K562 (cell line): ENCODE measurements at regions not wholly inside any gene's neighbourhood (a gene's known extent, or its start where the extent isn't known, plus 50 kb on each side); places are given as distances from the start of the nearest gene placed in this dataset.

Experiments used
- ATAC-seq: fragments of 200-7000 bp; cut with Tn5 transposase; 3 replicates; pipeline ENCODE4 v1.9.1; 2020; ENCODE audit warnings: moderate library complexity
- BruUV-seq: library from RNA; stranded (reverse); fragments of 400-500 nt; replicated peaks from 2 replicates; lab custom pipeline; 2021; lab: Mats Ljungman, UMichigan
- CTCF ChIA-PET: fragments of 300-600 bp; formaldehyde crosslinking; extraction: SDS; loops from one replicate; lab custom pipeline; 2021; ENCODE audit warnings: low intra/inter-chr PET ratio; lab: Yijun Ruan, JAX
- POLR2A ChIA-PET: fragments of 300-600, 350-650 bp; sonication (Branson Sonifier 250); formaldehyde crosslinking; extraction: SDS; loops from one replicate; lab custom pipeline; 2021; ENCODE audit warnings: antibody characterized with exemption, inconsistent platforms; lab: Yijun Ruan, JAX
- DNase-seq, 4 experiments: peaks; one replicate each; pipeline versions ENCODE4 v3.0.0 to v3.0.0-alpha.2; 2011 to 2018; ENCODE audit warnings: low spot score in 3 of 4, mixed read lengths in 3 of 4; ENCODE audit errors: extremely low read depth in 1 of 4
- FAIRE-seq: peaks from 2 replicates; lab custom pipeline; 2011; peaks lifted over from hg19 to GRCh38; lab: Jason Lieb, UNC
- H2AFZ ChIP-seq: 2 replicates; pipeline ENCODE4 v1.6.0; 2011; ENCODE audit warnings: low read depth, low read length, control low read depth, inconsistent platforms
- H3K27ac ChIP-seq: fragments of 200-600 bp; 3 replicates; pipeline ENCODE4 v1.8.0; 2011; ENCODE audit warnings: low read depth, mild to moderate bottlenecking, control low read depth, inconsistent platforms, low read length, moderate library complexity, mixed read lengths; ENCODE audit errors: extremely low read depth
- H3K27me3 ChIP-seq, 2 experiments: fragments of 300-600 bp in 1 of 2; 2 replicates in 1 of 2; 3 replicates in 1 of 2; pipeline versions ENCODE4 v1.6.0 to v1.8.0; 2011; ENCODE audit warnings: inconsistent platforms in 2 of 2, low read length in 2 of 2, mild to moderate bottlenecking in 1 of 2, mixed read lengths in 1 of 2, moderate library complexity in 1 of 2; ENCODE audit not compliant: control insufficient read depth in 2 of 2, insufficient read depth in 2 of 2
- H3K36me3 ChIP-seq: fragments of 300-600 bp; 3 replicates; pipeline ENCODE4 v1.8.0; 2011; ENCODE audit warnings: mild to moderate bottlenecking, low read length, inconsistent platforms; ENCODE audit not compliant: control insufficient read depth, insufficient read depth
- H3K4me1 ChIP-seq, 2 experiments: fragments of 200-600 bp in 1 of 2; replicated peaks in 1 of 2; 2 replicates in 1 of 2; 3 replicates in 1 of 2; pipeline versions ENCODE4 v1.5.1 to v1.8.0; 2011; ENCODE audit warnings: inconsistent platforms in 2 of 2, low read length in 2 of 2, mild to moderate bottlenecking in 1 of 2, mixed read lengths in 1 of 2, moderate library complexity in 1 of 2; ENCODE audit not compliant: control insufficient read depth in 2 of 2, insufficient read depth in 2 of 2
- H3K4me2 ChIP-seq: 2 replicates; pipeline ENCODE4 v1.6.1; 2011; ENCODE audit warnings: low read length, control low read depth, inconsistent platforms, mixed read lengths; ENCODE audit not compliant: insufficient read depth
- H3K4me3 ChIP-seq: fragments of 200-600 bp; sonication (generic), shearing (Covaris generic); 2 replicates; pipeline ENCODE4 v1.5.1; 2016; ENCODE audit warnings: control low read depth, inconsistent platforms
- H3K79me2 ChIP-seq: fragments of 200-600 bp; 3 replicates; pipeline ENCODE4 v1.8.0; 2011; ENCODE audit warnings: low read length, inconsistent platforms; ENCODE audit not compliant: control insufficient read depth, insufficient read depth
- H3K9ac ChIP-seq, 2 experiments: 2 replicates each; pipeline versions ENCODE4 v1.6.0 to v1.6.1; 2011; ENCODE audit warnings: low read depth in 2 of 2, low read length in 2 of 2, control low read depth in 1 of 2, inconsistent platforms in 1 of 2, mild to moderate bottlenecking in 1 of 2, mixed read lengths in 1 of 2; ENCODE audit not compliant: insufficient read depth in 1 of 2
- H3K9me1 ChIP-seq: one replicate; pipeline ENCODE4 v1.6.0; 2011; ENCODE audit warnings: inconsistent platforms, mild to moderate bottlenecking, low read length, moderate library complexity; ENCODE audit not compliant: control insufficient read depth, insufficient read depth
- H3K9me3 ChIP-seq: replicated peaks from 2 replicates; pipeline ENCODE4 v1.5.1; 2011; ENCODE audit warnings: low read depth, low read length, inconsistent platforms; ENCODE audit not compliant: control insufficient read depth, insufficient read depth
- H4K20me1 ChIP-seq: replicated peaks from 2 replicates; pipeline ENCODE4 v1.6.1; 2011; ENCODE audit warnings: low read length, inconsistent platforms, mixed read lengths; ENCODE audit not compliant: control insufficient read depth, insufficient read depth
- ARID3A ChIP-seq: IDR thresholded peaks from 2 replicates; pipeline ENCODE4 v1.6.1; 2012; ENCODE audit warnings: low read depth, low read length, improper control_type of control experiment, borderline replicate concordance
- GTF2A2 ChIP-seq: IDR thresholded peaks from 2 replicates; pipeline ENCODE4 v1.6.1; 2016; ENCODE audit warnings: mild to moderate bottlenecking, missing genetic modification characterization, missing compliant biosample characterization
- MTA3 ChIP-seq: fragments of 450-650 bp; formaldehyde crosslinking; IDR thresholded peaks from 2 replicates; pipeline ENCODE4 v1.6.1; 2017; ENCODE audit warnings: mild to moderate bottlenecking, borderline replicate concordance
- ZNF239 ChIP-seq: fragments of 250-450 bp; sonication (Bioruptor Pico); IDR thresholded peaks from 2 replicates; pipeline ENCODE4 v1.4.0; 2020; ENCODE audit warnings: mild to moderate bottlenecking
- ZNF24 ChIP-seq: fragments of 450-650 bp; IDR thresholded peaks from 2 replicates; pipeline ENCODE4 v1.6.1; 2016
- WGBS: fragments of 100-300 bp; shearing (Covaris generic); methylation state at CpG from one replicate; pipeline ENCODE4 v1.1.6; 2016; ENCODE audit warnings: low coverage, mixed read lengths; ENCODE audit not compliant: insufficient coverage; ENCODE audit errors: missing lambda C conversion rate; 5-methylcytosine and 5-hydroxymethylcytosine counted together
- in situ Hi-C: fragments of 300-500 bp; cut with MboI; formaldehyde crosslinking; loops from 4 replicates; pipeline ENCODE4 v1.15.0; 2018; ENCODE audit warnings: inconsistent platforms, mixed read lengths
- intact Hi-C: fragments of 100-400 bp; cut with micrococcal nuclease; formaldehyde crosslinking; loops from 2 replicates; pipeline ENCODE4 v1.14.2; 2022
- TF ChIP-seq, protein P1 (sequence below): sonication (generic); formaldehyde crosslinking; IDR thresholded peaks from 2 replicates; pipeline ENCODE4 v1.4.0; 2020; ENCODE audit warnings: mild to moderate bottlenecking, missing genetic modification reagents
- TF ChIP-seq, protein P2 (sequence below): fragments of 450-650 bp; IDR thresholded peaks from 2 replicates; pipeline ENCODE4 v1.6.1; 2016; ENCODE audit warnings: mild to moderate bottlenecking, moderate library complexity

GRCh38 chr7:27438881-27439589 lies 196.4 kb downstream of the EVX1 start:
- H3K27me3 ChIP-seq, result peaks cover 0 to 4% of the 10 kb centered on the region in 2 experiments; a peak in 1 of 5 replicates
- DNase-seq (no peak), FAIRE-seq (no peak), ATAC-seq (no peak)
- no peaks in the 10 kb centered on the region for H3K36me3 ChIP-seq
- WGBS, result 8% methylated on average over 6 of the region's 6 CpGs
- in situ Hi-C loops, result no loop called here
- H3K4me1 ChIP-seq, result no peaks in the 10 kb centered on the region
- no peaks in the 10 kb centered on the region for H3K9me3 ChIP-seq
- BruUV-seq, result no TSS peak
- intact Hi-C loops, result loop anchor here (10.0 kb wide), 1 partner anchor 136 kb away; no protein-coding TSS in a partner anchor
- POLR2A ChIA-PET, result no interaction called here
- H3K9ac ChIP-seq, result no peak overlapping the region
- H3K9me1 ChIP-seq, result no peaks in the 10 kb centered on the region
- H3K4me2 ChIP-seq, result no peak overlapping the region
- H4K20me1 ChIP-seq, result no peaks in the 10 kb centered on the region
- no peaks in the 10 kb centered on the region for H3K79me2 ChIP-seq
- no peak overlapping the region for H2AFZ ChIP-seq
- no peak overlapping the region for H3K4me3 ChIP-seq
- CTCF ChIA-PET, result no interaction called here
- no peak overlapping the region for H3K27ac ChIP-seq
- TF ChIP-seq MTA3, result no peak
- no peak for TF ChIP-seq ZNF239 (CRISPR knock-in tag)
- no peak for TF ChIP-seq ARID3A
- TF ChIP-seq ZNF24, result no peak
- TF ChIP-seq, protein P1, sequence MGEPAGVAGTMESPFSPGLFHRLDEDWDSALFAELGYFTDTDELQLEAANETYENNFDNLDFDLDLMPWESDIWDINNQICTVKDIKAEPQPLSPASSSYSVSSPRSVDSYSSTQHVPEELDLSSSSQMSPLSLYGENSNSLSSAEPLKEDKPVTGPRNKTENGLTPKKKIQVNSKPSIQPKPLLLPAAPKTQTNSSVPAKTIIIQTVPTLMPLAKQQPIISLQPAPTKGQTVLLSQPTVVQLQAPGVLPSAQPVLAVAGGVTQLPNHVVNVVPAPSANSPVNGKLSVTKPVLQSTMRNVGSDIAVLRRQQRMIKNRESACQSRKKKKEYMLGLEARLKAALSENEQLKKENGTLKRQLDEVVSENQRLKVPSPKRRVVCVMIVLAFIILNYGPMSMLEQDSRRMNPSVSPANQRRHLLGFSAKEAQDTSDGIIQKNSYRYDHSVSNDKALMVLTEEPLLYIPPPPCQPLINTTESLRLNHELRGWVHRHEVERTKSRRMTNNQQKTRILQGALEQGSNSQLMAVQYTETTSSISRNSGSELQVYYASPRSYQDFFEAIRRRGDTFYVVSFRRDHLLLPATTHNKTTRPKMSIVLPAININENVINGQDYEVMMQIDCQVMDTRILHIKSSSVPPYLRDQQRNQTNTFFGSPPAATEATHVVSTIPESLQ, result no peak
- TF ChIP-seq, protein P2, sequence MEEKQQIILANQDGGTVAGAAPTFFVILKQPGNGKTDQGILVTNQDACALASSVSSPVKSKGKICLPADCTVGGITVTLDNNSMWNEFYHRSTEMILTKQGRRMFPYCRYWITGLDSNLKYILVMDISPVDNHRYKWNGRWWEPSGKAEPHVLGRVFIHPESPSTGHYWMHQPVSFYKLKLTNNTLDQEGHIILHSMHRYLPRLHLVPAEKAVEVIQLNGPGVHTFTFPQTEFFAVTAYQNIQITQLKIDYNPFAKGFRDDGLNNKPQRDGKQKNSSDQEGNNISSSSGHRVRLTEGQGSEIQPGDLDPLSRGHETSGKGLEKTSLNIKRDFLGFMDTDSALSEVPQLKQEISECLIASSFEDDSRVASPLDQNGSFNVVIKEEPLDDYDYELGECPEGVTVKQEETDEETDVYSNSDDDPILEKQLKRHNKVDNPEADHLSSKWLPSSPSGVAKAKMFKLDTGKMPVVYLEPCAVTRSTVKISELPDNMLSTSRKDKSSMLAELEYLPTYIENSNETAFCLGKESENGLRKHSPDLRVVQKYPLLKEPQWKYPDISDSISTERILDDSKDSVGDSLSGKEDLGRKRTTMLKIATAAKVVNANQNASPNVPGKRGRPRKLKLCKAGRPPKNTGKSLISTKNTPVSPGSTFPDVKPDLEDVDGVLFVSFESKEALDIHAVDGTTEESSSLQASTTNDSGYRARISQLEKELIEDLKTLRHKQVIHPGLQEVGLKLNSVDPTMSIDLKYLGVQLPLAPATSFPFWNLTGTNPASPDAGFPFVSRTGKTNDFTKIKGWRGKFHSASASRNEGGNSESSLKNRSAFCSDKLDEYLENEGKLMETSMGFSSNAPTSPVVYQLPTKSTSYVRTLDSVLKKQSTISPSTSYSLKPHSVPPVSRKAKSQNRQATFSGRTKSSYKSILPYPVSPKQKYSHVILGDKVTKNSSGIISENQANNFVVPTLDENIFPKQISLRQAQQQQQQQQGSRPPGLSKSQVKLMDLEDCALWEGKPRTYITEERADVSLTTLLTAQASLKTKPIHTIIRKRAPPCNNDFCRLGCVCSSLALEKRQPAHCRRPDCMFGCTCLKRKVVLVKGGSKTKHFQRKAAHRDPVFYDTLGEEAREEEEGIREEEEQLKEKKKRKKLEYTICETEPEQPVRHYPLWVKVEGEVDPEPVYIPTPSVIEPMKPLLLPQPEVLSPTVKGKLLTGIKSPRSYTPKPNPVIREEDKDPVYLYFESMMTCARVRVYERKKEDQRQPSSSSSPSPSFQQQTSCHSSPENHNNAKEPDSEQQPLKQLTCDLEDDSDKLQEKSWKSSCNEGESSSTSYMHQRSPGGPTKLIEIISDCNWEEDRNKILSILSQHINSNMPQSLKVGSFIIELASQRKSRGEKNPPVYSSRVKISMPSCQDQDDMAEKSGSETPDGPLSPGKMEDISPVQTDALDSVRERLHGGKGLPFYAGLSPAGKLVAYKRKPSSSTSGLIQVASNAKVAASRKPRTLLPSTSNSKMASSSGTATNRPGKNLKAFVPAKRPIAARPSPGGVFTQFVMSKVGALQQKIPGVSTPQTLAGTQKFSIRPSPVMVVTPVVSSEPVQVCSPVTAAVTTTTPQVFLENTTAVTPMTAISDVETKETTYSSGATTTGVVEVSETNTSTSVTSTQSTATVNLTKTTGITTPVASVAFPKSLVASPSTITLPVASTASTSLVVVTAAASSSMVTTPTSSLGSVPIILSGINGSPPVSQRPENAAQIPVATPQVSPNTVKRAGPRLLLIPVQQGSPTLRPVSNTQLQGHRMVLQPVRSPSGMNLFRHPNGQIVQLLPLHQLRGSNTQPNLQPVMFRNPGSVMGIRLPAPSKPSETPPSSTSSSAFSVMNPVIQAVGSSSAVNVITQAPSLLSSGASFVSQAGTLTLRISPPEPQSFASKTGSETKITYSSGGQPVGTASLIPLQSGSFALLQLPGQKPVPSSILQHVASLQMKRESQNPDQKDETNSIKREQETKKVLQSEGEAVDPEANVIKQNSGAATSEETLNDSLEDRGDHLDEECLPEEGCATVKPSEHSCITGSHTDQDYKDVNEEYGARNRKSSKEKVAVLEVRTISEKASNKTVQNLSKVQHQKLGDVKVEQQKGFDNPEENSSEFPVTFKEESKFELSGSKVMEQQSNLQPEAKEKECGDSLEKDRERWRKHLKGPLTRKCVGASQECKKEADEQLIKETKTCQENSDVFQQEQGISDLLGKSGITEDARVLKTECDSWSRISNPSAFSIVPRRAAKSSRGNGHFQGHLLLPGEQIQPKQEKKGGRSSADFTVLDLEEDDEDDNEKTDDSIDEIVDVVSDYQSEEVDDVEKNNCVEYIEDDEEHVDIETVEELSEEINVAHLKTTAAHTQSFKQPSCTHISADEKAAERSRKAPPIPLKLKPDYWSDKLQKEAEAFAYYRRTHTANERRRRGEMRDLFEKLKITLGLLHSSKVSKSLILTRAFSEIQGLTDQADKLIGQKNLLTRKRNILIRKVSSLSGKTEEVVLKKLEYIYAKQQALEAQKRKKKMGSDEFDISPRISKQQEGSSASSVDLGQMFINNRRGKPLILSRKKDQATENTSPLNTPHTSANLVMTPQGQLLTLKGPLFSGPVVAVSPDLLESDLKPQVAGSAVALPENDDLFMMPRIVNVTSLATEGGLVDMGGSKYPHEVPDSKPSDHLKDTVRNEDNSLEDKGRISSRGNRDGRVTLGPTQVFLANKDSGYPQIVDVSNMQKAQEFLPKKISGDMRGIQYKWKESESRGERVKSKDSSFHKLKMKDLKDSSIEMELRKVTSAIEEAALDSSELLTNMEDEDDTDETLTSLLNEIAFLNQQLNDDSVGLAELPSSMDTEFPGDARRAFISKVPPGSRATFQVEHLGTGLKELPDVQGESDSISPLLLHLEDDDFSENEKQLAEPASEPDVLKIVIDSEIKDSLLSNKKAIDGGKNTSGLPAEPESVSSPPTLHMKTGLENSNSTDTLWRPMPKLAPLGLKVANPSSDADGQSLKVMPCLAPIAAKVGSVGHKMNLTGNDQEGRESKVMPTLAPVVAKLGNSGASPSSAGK, result no peak
- TF ChIP-seq GTF2A2 (tag), result no peak
